Right hindlimb (tissue), 1 donor: ENCODE measurements at regions not wholly inside any gene's neighbourhood (a gene's known extent, or its start where the extent isn't known, plus 50 kb on each side); places are given as distances from the start of the nearest gene placed in this dataset.
A peak's percentile ranks its signal among the peaks of the same experiment; 100 is the strongest.
"Not testable (repeated sequence)": the region's sequence is repeated elsewhere in the genome, so short reads cannot be mapped to it uniquely, and the experiment has no call there.

Source experiments
- DNase-seq: peaks from one replicate; pipeline ENCODE4 v3.0.0-alpha.2; 2018

- DNase-seq: peak; percentile 75
Observed at GRCh38 chr2:176934869-176935415, 277.7 kb upstream of the HNRNPA3 start.

DNA sequence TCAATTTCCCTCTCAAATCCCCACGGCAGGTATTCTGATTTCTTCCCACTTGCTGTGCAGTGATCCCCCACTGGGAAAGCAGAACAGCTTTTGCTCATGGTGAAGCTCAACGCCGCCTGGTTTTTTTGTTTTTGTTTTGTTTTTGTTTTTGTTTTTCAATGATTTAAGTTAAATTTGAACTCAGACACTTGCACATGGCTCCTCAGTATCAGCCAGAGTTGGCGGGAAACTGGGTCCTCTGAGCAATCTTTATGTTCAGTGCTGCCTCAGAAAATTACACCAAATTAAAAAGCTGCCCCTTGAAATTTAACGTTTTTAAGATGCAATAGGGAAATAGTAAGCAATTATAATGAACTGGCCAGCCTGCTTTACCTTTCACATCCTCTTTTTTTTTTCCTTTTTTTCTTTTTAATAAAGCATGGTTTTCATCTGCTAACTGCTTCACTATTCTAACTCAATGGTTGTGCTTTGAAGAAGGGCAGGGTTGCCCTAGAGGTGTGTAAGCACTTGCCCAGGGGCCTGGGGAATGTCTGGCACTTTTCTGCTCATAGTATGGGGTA is 277.0 kb upstream of the HNRNPA3 start:
- no peak for DNase-seq

DNA sequence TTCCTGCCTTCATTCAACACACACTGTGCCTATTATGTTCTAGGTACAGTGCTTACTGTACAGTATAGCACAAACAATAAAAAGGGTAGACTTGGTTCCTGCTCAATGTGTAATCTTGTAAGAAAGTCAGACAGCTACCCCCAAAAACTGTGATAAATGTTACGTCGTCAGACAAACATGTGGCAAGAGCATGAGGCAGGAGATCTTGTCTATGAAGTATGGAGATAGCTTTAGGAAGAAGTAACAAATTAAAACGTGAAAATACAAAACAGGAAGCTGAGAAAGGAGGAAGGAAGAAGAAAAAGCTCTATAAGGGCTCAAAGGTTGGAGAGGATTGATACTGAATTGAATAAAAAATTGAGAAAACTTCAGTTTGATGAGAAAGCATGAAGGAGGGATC is 276.2 kb upstream of the HNRNPA3 start:
- no peak for DNase-seq

GRCh38 chr2:176944998-176945397 is 267.6 kb upstream of the HNRNPA3 start:
- DNase-seq: no peak

- no peak for DNase-seq
Observed at GRCh38 chr2:176947754-176948153, 264.8 kb upstream of the HNRNPA3 start.

- not testable (repeated sequence) for DNase-seq
Observed at GRCh38 chr2:176951218-176951617, 261.4 kb upstream of the HNRNPA3 start.

- DNase-seq: no peak
Observed at GRCh38 chr2:176956791-176957190, 255.8 kb upstream of the HNRNPA3 start.

GRCh38 chr2:176959614-176960013 is 253.0 kb upstream of the HNRNPA3 start:
- DNase-seq: no peak

- DNase-seq: no peak
Observed at GRCh38 chr2:176960061-176960460, 252.5 kb upstream of the HNRNPA3 start.

DNA sequence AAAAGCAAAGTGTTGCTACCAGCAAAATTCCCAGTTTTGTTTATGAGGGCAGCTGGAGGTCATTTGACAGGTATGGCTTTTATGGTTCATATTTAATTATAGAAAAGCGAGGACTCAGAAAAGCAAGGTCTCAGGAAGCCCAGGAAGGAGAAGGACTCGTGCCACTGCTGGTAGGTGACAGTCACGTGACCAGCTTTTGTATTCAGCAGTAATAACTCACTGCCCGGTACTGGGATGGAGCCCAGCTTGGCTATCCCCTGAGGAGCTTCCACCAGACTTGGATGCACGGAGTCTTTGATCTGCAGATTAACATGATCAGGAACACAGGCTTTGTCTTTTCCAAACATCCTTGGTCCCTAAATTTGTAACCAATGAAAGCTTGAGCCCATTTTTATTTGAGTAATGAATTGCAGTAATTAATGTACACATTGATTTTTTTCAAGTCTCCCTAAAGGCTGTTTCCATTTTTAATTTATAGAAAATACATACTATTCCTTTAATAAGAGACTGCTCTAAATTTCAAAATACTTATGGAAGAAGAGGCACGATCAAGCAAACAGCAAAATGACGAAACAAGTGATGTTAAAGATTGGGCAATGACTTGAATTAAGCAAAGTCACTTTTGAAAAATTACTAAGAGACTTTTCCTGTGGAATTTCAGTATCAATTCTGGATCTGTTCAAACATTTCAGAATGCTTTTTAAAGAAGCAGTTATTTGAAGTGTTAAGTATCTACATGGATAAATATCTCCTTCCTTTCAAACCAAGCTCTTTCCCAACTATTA is 251.7 kb upstream of the HNRNPA3 start:
- no peak for DNase-seq

DNA sequence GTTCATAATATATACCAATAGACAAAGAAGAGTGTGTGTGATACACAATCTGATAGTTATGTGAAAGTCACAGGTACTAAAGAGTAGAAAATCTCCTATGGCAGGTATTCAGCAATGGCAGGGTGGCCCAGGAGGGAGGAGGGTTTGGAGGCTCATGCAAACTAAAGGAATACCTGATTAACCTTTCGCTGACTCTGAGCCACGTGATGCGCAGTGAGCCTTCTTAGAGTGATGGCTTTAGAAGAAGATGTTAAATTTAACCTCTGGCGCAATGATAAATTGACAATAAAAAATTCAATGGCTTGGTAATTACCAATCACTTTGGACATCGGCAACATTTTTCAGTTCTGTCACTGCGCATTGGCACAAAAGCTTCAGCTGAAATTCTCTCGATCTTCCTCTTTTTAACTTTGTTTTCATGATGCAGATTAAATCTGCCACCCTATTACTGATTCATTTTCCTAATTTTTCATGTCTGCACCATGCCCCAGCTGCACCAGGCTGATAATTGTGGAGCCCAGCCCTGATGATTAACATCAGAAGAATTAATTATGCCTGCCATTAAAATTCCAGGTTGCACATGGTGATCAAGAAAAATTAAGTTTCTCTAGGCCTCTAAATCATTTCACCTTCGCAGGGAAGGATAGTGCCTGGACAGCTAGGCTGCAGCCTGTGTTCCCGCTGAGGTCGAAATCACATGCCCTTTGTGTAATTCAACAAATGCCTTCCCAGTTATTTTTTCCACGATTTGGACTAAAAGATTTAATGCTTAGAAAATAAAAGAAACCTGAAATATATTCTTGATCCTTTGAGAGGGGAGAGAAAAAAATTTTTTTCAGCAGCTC is 250.6 kb upstream of the HNRNPA3 start:
- DNase-seq: no peak

DNA sequence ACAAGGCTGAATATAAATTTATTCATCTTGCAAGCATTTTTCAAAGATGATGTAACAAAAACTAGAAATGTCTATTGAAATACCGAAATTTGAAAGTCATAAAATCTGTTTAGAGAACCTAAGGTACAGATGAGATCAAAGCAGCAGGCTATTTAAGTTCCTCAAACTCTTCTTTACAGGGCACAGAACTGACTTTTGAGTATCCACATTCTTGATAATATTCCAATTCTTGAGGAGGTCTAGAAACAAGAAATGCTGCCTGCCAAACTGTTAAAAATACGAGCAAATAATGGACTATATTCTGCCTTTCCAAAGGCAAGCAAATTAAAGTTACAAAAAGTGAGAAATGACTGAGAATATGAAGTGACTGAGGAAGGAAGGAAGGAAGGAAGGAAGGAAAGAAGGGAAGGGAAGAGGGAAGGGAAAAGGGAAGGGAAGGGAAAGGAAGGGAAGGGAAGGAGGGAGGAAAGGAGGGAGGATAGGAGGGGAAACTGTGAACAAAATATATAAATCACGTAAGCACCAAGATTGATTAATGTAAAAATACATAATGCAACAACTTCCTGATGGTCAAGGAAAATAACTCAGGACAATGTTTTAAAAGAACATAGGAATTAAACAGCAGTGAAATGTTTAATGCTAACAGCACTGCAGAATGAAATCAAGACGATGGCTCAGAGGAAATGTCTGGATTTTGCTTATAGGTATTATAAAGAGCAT is 248.9 kb upstream of the HNRNPA3 start:
- DNase-seq: no peak

GRCh38 chr2:176967911-176968450 is 244.6 kb upstream of the HNRNPA3 start:
- no peak for DNase-seq

DNA sequence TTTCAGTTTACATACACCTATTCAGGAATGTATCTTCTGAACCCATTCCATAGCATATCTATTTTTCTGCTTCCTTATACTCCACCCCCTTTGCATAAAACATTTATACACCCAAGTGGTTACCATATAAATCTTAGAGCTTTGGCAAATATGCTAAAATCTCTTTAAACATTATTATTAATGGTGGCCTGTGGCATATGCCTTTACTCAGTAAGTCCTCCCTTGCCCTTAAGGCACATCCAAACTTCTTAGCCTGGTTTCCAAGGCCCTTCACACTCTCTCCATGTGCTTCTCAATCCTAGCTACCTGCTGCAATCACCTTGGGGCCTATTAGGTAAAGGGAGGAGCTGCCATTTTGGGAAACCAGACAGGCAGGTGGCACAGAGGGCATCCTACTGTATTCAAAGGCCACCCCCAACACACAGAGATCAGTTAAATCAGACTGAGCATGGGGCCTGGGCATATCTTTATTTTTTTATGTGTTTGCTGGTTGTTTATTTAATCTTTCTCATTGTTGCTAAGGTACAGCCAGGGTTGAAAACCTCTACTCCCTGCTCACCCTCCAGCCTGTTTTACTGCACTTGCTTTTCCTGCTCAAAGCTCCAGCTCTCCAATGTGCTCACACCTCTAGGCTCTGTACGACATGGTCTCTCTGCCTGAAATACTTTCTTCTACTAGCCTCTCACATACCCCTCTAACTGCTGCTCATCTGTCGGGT is 242.8 kb upstream of the HNRNPA3 start:
- no peak for DNase-seq

GRCh38 chr2:176976736-176977685 is 235.6 kb upstream of the HNRNPA3 start:
- DNase-seq: peak; percentile 39

GRCh38 chr2:176978921-176979320 is 233.7 kb upstream of the HNRNPA3 start:
- no peak for DNase-seq

DNA sequence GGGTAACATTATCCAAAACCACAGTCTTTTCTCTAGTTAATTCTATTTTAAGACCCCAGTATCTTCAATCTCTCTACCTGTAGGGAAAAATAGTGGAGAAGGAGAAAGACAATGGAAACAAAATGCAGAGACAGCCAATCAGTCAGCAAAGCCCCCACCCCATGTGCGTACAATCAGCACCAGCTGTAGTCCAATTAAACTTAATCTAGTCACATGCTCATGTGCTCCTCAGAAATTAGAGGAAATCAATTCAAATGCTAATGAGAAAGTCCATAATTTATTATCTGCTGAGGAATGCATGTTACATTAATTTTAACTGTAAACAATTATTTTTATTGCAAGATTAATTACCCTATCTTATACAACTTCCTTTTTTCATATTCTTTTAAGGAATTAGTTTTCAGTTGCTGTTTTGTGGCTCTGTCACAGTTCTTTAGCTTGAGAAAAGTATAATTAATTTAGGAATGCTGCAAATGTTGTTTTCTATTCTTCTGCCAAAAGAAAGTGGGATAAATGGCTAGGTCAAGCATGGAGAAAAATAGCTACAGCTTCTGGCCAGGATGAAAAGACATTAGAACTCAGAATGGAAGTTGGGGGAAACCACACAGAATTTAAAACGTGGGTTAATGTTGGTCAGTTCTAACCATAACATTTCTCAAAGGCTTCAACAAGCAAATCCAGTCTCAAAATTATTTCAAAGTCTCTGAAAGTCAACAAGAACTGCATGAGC is 232.4 kb upstream of the HNRNPA3 start:
- no peak for DNase-seq

DNA sequence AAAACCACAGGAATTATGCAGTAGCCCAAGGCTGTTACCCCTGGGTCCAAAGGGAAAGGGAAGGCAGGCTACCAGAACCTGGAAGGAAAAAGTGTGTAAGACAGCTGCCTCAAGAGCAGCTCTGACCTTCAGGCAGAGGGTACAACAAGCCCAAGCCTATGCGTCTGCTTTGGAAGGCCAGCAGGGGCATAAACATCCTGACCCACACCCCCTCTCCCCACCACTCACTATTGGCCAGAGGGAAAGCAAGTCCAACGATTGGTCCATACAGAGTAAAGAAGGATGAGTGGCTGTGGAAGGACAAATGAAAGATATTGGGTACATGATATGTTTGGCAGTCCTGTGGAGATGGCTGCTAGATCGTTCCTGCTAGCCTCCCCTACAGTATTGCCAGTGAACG is 227.6 kb upstream of the HNRNPA3 start:
- DNase-seq: no peak

GRCh38 chr2:176985871-176986270 is 226.7 kb upstream of the HNRNPA3 start:
- DNase-seq: no peak

DNA sequence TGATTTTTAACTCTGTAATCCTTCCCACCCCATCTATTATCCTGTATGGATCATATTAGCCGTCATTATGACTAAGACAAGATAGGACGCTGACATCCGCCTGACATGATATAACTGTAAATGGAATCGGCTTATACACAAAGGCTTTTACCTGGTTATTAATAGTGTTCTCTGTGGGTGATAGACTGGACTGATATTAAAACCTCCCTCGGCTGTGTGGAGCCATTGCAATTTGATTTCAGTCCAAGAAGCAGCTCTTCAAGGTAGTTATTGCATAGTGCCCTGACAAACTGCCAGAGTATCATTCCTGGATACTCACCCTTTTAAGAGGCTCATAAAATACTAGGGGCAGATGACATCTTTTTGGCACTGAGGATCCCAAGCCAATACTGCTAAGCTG is 226.1 kb upstream of the HNRNPA3 start:
- no peak for DNase-seq
